ENCODE measurements at regions not wholly inside any gene's neighbourhood (a gene's known extent, or its start where the extent isn't known, plus 50 kb on each side); places are given as distances from the start of the nearest gene placed in this dataset.

DNA sequence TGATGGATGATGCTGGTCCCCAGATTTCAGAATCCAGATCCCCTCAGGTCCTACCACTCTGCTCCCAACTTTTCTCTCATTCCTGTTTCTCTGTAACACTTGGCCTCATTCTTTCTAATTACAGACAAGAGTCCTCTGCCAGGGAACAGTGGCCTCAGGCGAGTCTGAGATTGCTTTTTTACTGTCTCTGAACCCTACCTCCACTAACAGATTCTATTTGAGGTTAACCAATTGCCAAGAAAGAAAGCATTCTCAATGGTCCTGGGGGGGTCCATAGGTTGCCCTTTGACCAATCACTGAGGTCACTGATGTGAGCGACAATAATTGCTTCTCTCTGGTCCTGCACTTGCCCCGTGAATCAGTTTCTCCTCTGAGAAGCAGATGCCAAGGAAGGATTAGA is 145.2 kb upstream of the TMEM108 start:
- DNase-seq, result no peak

DNA sequence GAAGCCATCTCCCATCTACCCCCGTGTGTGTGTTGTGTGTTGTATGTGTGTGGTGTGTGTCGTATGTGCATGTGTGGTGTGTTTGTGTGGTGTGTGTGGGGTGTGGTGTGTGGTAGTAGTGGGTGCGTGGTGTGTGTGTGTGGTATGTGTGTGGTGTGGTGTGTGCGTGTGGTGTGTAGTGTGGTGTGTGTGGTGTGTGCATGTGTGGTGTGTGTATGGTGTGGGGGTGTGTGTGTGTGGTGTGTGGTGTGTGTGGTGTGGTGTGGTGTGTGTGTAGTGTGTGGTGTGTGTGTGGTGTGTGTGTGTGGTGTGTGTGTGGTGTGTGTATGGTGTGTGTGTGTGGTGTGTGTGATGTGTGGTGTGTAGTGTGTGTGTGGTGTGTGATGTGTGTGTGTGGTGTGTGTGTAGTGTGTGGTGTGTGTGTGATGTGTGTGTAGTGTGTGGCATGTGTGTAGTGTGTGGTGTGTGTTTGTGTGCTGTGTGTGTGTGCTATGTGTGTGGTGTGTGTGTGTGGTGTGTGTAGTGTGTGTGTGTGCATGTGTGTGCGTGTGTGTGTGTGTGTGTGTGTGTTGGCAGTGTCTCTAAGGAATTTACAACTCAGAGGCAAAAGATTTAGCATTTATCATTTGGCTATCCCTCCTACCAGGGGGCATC is 156.3 kb upstream of the TMEM108 start:
- DNase-seq, result no peak

DNA sequence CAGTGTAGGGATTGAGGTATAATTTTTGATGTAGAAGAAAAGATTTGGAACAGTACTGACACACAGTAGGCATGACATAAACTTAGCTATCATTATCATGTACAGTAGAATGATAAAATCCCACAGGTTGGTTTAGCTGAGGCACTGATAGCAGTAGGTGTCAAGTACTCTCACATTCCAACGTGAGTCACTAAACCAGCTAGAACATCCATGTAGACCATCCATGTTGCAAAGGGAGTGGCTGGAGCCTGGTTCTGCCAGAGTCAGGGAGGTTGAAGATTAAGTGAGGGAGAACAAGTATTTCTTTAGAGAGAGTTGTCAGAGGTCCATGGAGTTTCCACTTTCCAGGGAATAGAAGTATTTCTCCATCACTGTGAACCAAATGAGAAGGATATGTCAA is 157.2 kb upstream of the TMEM108 start:
- DNase-seq, result no peak

DNA sequence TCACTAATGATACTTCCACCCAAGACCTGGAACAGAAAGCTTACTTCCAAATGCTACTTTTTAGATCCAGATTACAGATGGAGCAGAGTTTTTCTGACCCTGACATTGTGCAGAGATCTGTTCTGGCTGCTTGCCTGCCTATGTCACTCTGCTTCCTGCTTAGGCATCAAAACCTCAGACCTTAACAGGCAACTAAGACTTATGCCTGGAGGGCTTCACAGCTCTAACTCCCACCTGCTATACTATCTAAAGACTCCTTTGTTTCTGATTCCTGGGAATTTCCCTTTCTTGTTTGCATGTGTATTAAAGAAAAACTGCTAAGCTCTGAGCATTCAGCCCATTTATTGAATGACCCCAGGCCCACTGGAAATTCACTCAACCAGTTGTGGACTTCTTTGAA is 157.4 kb upstream of the NPHP3 start:
- DNase-seq, result no peak

GRCh38 chr3:132874701-132875100 is 152.5 kb upstream of the NPHP3 start:
- no peak for DNase-seq

- no peak for DNase-seq
Observed at GRCh38 chr3:132872711-132873110, 150.5 kb upstream of the NPHP3 start.

DNA sequence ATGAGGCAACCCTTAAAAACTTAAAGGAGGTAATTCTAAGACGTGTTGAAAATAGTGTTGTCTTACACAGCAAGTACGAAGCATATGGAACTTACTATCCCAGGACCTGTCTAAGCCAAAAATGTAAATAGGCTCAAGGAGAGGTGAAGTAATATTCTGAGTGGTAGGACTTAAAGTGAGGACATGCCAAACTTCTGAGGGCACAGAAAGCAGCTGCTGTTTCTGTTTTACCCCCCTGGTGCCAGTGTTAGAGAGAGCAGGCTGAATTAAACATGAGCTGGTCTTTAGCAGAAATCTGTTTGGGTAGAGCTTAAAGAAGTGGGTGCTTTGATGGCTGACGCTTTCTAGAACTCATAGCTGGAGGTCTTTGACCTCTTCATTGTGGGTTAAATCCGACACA is 149.7 kb upstream of the NPHP3 start:
- no peak for DNase-seq

DNA sequence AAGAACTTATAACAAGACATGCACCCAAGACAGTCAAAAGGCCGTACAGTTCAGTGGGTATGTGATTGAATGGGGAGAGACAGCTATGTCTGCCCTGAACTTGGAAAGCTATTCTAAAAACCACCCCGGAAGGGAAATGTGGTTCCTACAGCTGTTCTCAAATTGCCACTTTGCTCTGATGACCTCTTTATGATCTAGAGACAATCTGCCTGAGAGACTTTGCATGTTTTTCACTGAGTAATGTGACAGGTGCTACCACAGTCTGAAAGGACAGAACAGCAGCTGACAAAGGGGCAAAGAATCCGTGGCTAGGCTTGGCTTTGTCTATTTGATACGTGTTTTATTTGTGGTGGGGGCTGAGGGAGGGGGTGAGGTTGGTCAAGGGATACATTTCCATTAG is 148.3 kb upstream of the NPHP3 start:
- DNase-seq, result no peak

GRCh38 chr3:132867956-132868355 is 145.7 kb upstream of the NPHP3 start:
- DNase-seq, result no peak

DNA sequence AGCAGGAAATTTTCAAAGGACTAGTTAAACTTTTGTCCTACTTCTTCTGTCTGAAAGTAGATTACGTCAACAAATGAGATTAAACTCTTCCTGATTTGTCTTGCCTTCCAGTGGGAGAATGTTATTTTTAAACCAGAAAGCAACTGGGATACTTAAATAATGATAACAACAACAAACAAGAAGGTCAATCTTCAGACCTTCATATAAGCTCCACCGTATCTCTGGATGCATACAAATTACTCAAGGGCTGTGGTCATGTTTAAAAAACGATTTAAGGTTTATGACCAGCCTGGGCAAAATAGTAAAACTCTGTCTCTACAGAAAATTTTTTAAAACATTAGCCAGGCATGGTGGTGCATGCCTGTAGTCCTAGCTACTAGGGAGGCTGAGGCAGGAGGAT is 145.3 kb upstream of the NPHP3 start:
- no peak for DNase-seq

DNA sequence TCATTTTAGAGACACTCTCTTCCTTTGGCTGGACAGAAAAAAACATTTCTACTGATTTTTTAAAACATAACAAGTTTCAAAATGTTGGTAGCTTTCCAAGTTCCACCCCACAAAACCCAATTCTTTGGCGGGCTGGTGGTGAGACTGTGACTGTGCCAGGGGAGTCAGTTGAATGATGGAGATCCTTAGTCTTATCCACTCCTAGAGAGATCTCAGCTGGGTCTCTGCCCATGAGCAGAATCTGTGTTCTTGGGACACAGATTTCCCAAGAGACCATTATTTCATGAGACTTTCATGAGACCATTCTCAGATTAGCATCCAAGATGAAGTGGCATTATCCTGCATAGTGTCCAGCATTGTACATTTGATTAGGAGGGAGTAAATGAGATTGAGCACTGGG is 135.1 kb upstream of the NPHP3 start:
- no peak for DNase-seq

DNA sequence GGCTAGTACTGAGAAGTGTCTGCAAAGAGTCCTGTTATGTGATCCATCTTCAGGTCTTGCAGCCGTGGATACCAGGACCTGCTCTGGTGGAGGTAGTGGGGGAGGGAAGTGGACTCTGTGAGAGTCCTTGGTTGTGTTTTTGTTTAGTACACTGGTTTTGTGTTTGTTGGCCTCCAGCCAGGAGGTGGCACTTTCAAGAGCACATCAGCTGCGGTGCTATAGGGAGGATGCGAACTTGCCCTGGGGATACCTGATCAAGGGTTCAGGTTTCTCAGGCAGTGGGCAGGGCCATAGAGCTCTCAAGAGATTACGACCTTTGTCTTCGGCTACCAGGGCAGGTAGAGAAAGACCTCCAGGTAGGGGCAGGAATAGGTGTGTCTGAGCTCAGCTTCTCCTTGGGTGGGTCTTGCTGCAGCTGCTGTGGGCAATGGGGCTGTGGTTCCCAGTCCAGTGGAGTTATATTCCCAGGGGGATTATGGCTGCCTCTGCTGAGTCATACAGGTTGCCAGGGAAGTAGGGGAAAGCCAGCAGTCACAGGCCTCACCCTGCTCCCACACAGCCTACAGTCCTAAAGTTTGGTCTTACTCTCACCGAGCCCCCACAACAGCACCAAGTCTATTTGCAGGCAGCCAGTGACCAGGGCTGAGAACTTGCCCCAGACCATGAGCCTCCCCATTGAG is 132.8 kb upstream of the NPHP3 start:
- DNase-seq, result no peak

- no peak for DNase-seq
Observed at GRCh38 chr3:132847849-132848625, 125.8 kb upstream of the NPHP3 start.

DNA sequence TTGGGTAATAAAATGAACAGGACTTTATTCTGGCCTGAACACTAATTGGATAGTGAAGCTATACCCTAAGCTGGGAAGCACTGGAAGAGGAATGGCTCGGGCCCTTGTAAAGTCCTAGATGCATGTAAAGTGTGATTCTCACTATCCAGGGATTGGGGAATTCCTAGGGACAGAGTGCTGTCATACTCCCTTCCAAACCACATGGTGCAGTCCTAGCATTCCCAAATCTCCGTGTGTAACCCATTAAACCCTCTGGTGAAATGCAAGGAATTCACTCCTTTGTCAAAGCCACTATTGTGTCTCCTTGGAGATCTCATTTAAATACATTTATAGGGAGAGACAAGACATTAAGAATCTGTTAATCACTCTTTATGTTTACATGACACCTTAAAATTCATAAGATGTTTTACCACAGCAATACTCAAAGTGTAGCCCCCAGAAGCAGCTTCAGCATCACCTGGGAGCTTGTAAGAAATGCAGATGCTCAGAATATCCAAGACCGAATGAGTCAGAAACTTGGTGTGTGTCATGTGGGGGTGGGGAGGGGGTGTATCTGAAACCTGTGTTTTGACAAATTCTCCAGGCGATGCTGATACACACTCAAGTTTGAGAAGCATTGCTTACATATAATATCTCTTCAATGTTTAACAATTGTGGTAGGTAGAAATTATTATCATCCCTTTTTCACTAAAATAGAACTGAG is 121.8 kb upstream of the NPHP3 start:
- DNase-seq, result no peak

GRCh38 chr3:132843349-132843748 is 121.1 kb upstream of the NPHP3 start:
- no peak for DNase-seq

DNA sequence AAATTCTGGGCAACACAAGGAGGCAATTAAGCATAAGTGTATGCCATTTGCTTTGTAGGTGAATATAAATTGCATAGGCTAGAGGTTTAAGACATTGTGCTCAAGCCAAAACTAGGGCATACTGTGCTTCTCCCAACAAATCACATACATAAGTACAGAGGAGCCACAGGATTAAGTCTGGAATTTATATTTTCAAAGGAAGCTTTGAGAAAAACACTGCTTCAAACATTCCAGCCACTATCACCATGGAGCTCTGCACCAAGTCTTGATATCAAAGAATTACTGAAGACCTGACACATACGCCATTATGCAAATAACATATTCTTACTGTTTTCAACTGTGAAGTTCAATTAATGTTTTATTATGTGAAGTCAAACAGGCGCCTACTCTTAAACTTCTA is 119.4 kb upstream of the NPHP3 start:
- no peak for DNase-seq

DNA sequence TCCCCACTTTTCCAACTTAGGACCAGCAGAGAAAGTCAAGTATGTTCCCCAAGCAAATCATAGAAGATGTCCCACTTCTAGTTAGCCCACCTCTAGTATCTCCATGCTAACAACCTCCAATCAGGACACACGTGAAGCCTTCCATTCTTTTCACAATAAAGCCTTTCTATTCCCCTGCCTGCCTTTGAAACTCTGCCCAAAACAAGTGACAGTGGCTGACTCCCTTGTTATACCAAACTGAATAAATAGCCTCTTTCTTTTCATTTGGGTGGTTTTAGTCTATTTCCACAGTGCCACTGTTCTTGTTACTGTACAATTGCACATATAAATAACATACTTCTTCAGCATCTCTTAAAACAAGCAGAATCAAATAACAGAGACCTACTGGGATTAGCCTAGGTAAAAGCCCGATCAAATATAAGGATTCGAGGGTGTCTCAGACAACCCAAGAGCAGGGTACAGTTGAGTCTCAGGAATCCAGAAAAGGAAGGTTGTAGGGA is 118.0 kb upstream of the NPHP3 start:
- DNase-seq, result no peak

GRCh38 chr3:132838477-132838876 is 116.3 kb upstream of the NPHP3 start:
- DNase-seq, result no peak

- DNase-seq, result no peak
Observed at GRCh38 chr3:132837615-132838014, 115.4 kb upstream of the NPHP3 start.

GRCh38 chr3:132834356-132834755 is 112.1 kb upstream of the NPHP3 start:
- no peak for DNase-seq

GRCh38 chr3:132829101-132829500 is 106.9 kb upstream of the NPHP3 start:
- no peak for DNase-seq

- no peak for DNase-seq
Observed at GRCh38 chr3:132822837-132823236, 100.6 kb upstream of the NPHP3 start.

GRCh38 chr3:132822266-132822665 is 100.1 kb upstream of the NPHP3 start:
- DNase-seq, result no peak
